HepG2 (cell line): ENCODE measurements at regions not wholly inside any gene's neighbourhood (a gene's known extent, or its start where the extent isn't known, plus 50 kb on each side); places are given as distances from the start of the nearest gene placed in this dataset.

Source experiments
- ATAC-seq: fragments of 200-7000 bp; cut with Tn5 transposase; 3 replicates; pipeline ENCODE4 v1.9.1; 2020; ENCODE audit warnings: mild to moderate bottlenecking, moderate library complexity
- BruUV-seq: library from RNA; stranded (reverse); fragments of 400-500 nt; replicated peaks from 2 replicates; lab custom pipeline; 2021; lab: Mats Ljungman, UMichigan
- CTCF ChIA-PET: fragments of 300-600 bp; formaldehyde crosslinking; extraction: SDS; loops from one replicate; lab custom pipeline; 2021; ENCODE audit warnings: low total read pairs, inconsistent platforms, low intra/inter-chr PET ratio; lab: Yijun Ruan, JAX
- POLR2A ChIA-PET: fragments of 350-600 bp; sonication (Branson Sonifier 250); formaldehyde crosslinking; loops from one replicate; lab custom pipeline; 2020; ENCODE audit warnings: antibody characterized with exemption, inconsistent platforms; lab: Yijun Ruan, JAX
- DNase-seq: peaks from one replicate; pipeline ENCODE4 v3.0.0-alpha.2; 2015; ENCODE audit warnings: low spot score
- FAIRE-seq: peaks from 3 replicates; lab custom pipeline; 2011; peaks lifted over from hg19 to GRCh38; lab: Jason Lieb, UNC
- H2AFZ ChIP-seq: one replicate; pipeline ENCODE4 v1.6.1; 2011; ENCODE audit warnings: low read length, inconsistent platforms
- H3K27ac ChIP-seq: fragments of 300-600 bp; 3 replicates; pipeline ENCODE4 v1.8.0; 2011; ENCODE audit warnings: mixed run types, mild to moderate bottlenecking, mixed read lengths, low read length, inconsistent platforms; ENCODE audit not compliant: insufficient read depth; ENCODE audit errors: extremely low read length
- H3K27me3 ChIP-seq, 2 experiments: fragments of 200-600 bp in 1 of 2; 2 replicates in 1 of 2; 3 replicates in 1 of 2; pipeline versions ENCODE4 v1.6.0 to v1.8.0; 2011; ENCODE audit warnings: low read length in 2 of 2, mild to moderate bottlenecking in 2 of 2, moderate library complexity in 2 of 2, inconsistent platforms in 1 of 2; ENCODE audit not compliant: insufficient read depth in 2 of 2, control insufficient read depth in 1 of 2
- H3K36me3 ChIP-seq, 2 experiments: fragments of 200-600 bp in 1 of 2; replicated peaks in 1 of 2; 2 replicates in 1 of 2; 3 replicates in 1 of 2; pipeline versions ENCODE4 v1.5.1 to v1.8.0; 2011; ENCODE audit warnings: low read length in 2 of 2, inconsistent platforms in 1 of 2; ENCODE audit not compliant: insufficient read depth in 2 of 2, control insufficient read depth in 1 of 2
- H3K4me1 ChIP-seq: 2 replicates; pipeline ENCODE4 v1.5.1; 2012; ENCODE audit warnings: low read length, inconsistent platforms; ENCODE audit not compliant: insufficient read depth
- H3K4me2 ChIP-seq: 2 replicates; pipeline ENCODE4 v1.6.0; 2011; ENCODE audit warnings: low read depth, low read length, inconsistent platforms
- H3K4me3 ChIP-seq, 3 experiments: fragments of 200-600 bp in 1 of 3; sonication (generic), shearing (Covaris generic) in 1 of 3; replicated peaks in 1 of 3; 2 replicates each; pipeline ENCODE4 v1.5.1; 2011 to 2016; ENCODE audit warnings: low read length in 3 of 3, inconsistent platforms in 2 of 3, low read depth in 2 of 3, mild to moderate bottlenecking in 2 of 3, control low read depth in 1 of 3, mixed read lengths in 1 of 3; ENCODE audit not compliant: insufficient read depth in 1 of 3
- H3K79me2 ChIP-seq: one replicate; pipeline ENCODE4 v1.6.1; 2011; ENCODE audit warnings: low read length, inconsistent platforms; ENCODE audit not compliant: insufficient read depth
- H3K9ac ChIP-seq: 2 replicates; pipeline ENCODE4 v1.6.0; 2011; ENCODE audit warnings: mild to moderate bottlenecking, low read depth, low read length, inconsistent platforms; ENCODE audit not compliant: insufficient read depth
- H3K9me3 ChIP-seq: 2 replicates; pipeline ENCODE4 v1.5.1; 2012; ENCODE audit warnings: mild to moderate bottlenecking, low read length
- H4K20me1 ChIP-seq: 2 replicates; pipeline ENCODE4 v1.6.0; 2011; ENCODE audit warnings: inconsistent platforms, mild to moderate bottlenecking, low read length, moderate library complexity; ENCODE audit not compliant: insufficient read depth
- AKAP8 ChIP-seq: sonication (generic); formaldehyde crosslinking; IDR thresholded peaks from 2 replicates; pipeline ENCODE4 v1.5.1; 2020; ENCODE audit warnings: mild to moderate bottlenecking, missing genetic modification reagents
- ATF6 ChIP-seq: sonication (generic); formaldehyde crosslinking; conservative IDR thresholded peaks from 2 replicates; pipeline ENCODE4 v1.4.0; 2020; ENCODE audit warnings: missing genetic modification reagents
- CBX1 ChIP-seq: IDR thresholded peaks from one replicate; pipeline ENCODE4 v1.6.1; 2016; ENCODE audit warnings: antibody characterized with exemption, low read depth
- RAD21 ChIP-seq: fragments of 450-650 bp; formaldehyde crosslinking; IDR thresholded peaks from 2 replicates; pipeline ENCODE4 v1.5.0; 2020; ENCODE audit warnings: mild to moderate bottlenecking
- RARG ChIP-seq: sonication (generic); formaldehyde crosslinking; IDR thresholded peaks from 2 replicates; pipeline ENCODE4 v1.4.0; 2020; ENCODE audit warnings: low read depth, mild to moderate bottlenecking, missing genetic modification reagents
- SNRNP70 ChIP-seq: fragments of 200-400 bp; formaldehyde crosslinking; IDR thresholded peaks from 2 replicates; pipeline ENCODE4 v1.6.1; 2017; ENCODE audit warnings: mild to moderate bottlenecking, low read depth, low read length, moderate library complexity
- SOX13 ChIP-seq, 3 experiments: fragments of 450-650 bp in 1 of 3; sonication (generic) in 1 of 3; formaldehyde crosslinking in 1 of 3; IDR thresholded peaks in 2 of 3; conservative IDR thresholded peaks in 1 of 3; 2 replicates each; pipeline versions ENCODE4 v1.5.0 to v1.6.1; 2016 to 2020; ENCODE audit warnings: antibody characterized with exemption in 1 of 3, mild to moderate bottlenecking in 1 of 3, missing compliant biosample characterization in 1 of 3, missing genetic modification reagents in 1 of 3, moderate library complexity in 1 of 3
- SRSF1 ChIP-seq: fragments of 200-400 bp; formaldehyde crosslinking; optimal IDR thresholded peaks from 2 replicates; pipeline ENCODE3; 2017; ENCODE audit warnings: mild to moderate bottlenecking, low read depth, low read length, moderate library complexity
- TCF12 ChIP-seq, 2 experiments: fragments of 450-650 bp in 1 of 2; sonication (generic) in 1 of 2; formaldehyde crosslinking in 1 of 2; IDR thresholded peaks; 2 replicates each; pipeline versions ENCODE4 v1.6.1 to v1.8.0; 2017 to 2022; ENCODE audit warnings: antibody characterized with exemption in 1 of 2, mild to moderate bottlenecking in 1 of 2, missing genetic modification reagents in 1 of 2, moderate library complexity in 1 of 2
- TEAD3 ChIP-seq: optimal IDR thresholded peaks from 2 replicates; pipeline ENCODE3; 2016; ENCODE audit warnings: borderline replicate concordance
- ZFP41 ChIP-seq: sonication (generic); formaldehyde crosslinking; IDR thresholded peaks from 2 replicates; pipeline ENCODE4 v1.4.0; 2020; ENCODE audit warnings: mild to moderate bottlenecking, missing genetic modification reagents, borderline replicate concordance
- ZNF12 ChIP-seq: sonication (generic); formaldehyde crosslinking; IDR thresholded peaks from 2 replicates; pipeline ENCODE4 v1.5.0; 2020; ENCODE audit warnings: missing genetic modification reagents
- ZNF138 ChIP-seq: sonication (generic); formaldehyde crosslinking; IDR thresholded peaks from 2 replicates; pipeline ENCODE4 v1.5.0; 2020; ENCODE audit warnings: mild to moderate bottlenecking, low read depth, missing genetic modification reagents
- ZNF598 ChIP-seq: sonication (generic); formaldehyde crosslinking; IDR thresholded peaks from 2 replicates; pipeline ENCODE4 v1.5.1; 2020; ENCODE audit warnings: mild to moderate bottlenecking, missing genetic modification reagents, borderline replicate concordance
- WGBS: methylation state at CpG from one replicate; pipeline ENCODE4 v1.1.6; 2017; ENCODE audit warnings: low lambda C conversion rate; 5-methylcytosine and 5-hydroxymethylcytosine counted together
- in situ Hi-C: cut with HindIII; loops from 2 replicates; pipeline ENCODE4 v1.10.0; 2017; ENCODE audit warnings: low pct_unique_long_range_greater_than_20kb; ENCODE audit not compliant: extremely low pct_ligation_motif_present
- intact Hi-C: fragments of 100-400 bp; cut with micrococcal nuclease; formaldehyde crosslinking; loops from one replicate; pipeline ENCODE4 v1.10.0; 2022; ENCODE audit not compliant: unreplicated experiment

- no peak for DNase-seq
- no peak overlapping the region for H3K9ac ChIP-seq
- no peaks in the 10 kb centered on the region; a peak in 1 of 5 replicates for H3K27me3 ChIP-seq
- no peak overlapping the region for H3K4me2 ChIP-seq
- no peak for FAIRE-seq
- TF ChIP-seq AKAP8 (no peak), TCF12 (IDR thresholded peaks at IDR 0.05) (no peak), TCF12 (CRISPR knock-in tag; IDR thresholded peaks at IDR 0.05) (no peak), ZFP41 (CRISPR knock-in tag) (no peak), RAD21 (no peak), ZNF12 (CRISPR knock-in tag) (no peak), SNRNP70 (no peak), SRSF1 (no peak), ZNF138 (no peak)
- TF ChIP-seq, all 625 proteins: peak for 0
- in situ Hi-C loops (no loop called here), intact Hi-C loops (no loop called here)
- POLR2A ChIA-PET: no interaction called here
- H3K4me3 ChIP-seq: no peak overlapping the region
- CTCF ChIA-PET: no interaction called here
- peaks cover 11% of the 10 kb centered on the region for H3K4me1 ChIP-seq
- no peak overlapping the region for H3K27ac ChIP-seq
- BruUV-seq: no TSS peak
- no peaks in the 10 kb centered on the region for H4K20me1 ChIP-seq
- WGBS: 27% methylated on average over 5 of the region's 5 CpGs
- no peak for ATAC-seq
- H3K9me3 ChIP-seq: no peaks in the 10 kb centered on the region
- no peaks in the 10 kb centered on the region for H3K36me3 ChIP-seq
- no peaks in the 10 kb centered on the region for H3K79me2 ChIP-seq
- H2AFZ ChIP-seq: no peak overlapping the region
Observed at GRCh38 chr7:96441436-96442084, 119.7 kb upstream of the SLC25A13 start.

- ChIA-PET CTCF (no interaction called here), POLR2A (no interaction called here)
- Histone ChIP-seq H3K4me3 (no peak overlapping the region), H4K20me1 (no peaks in the 10 kb centered on the region), H3K9ac (no peak overlapping the region), H3K79me2 (no peaks in the 10 kb centered on the region), H3K4me1 (peaks cover 11% of the 10 kb centered on the region), H2AFZ (no peak overlapping the region), H3K36me3 (no peaks in the 10 kb centered on the region), H3K27ac (no peak overlapping the region), H3K9me3 (no peaks in the 10 kb centered on the region), H3K4me2 (no peak overlapping the region), H3K27me3 (no peaks in the 10 kb centered on the region; a peak in 1 of 5 replicates)
- ATAC-seq: no peak
- intact Hi-C loops: no loop called here
- BruUV-seq: no TSS peak
- in situ Hi-C loops: no loop called here
- 67% methylated on average over 4 of the region's 4 CpGs for WGBS
- DNase-seq: no peak
- no peak for FAIRE-seq
- TF ChIP-seq TEAD3 (no peak), ATF6 (CRISPR knock-in tag) (no peak), ZNF598 (CRISPR knock-in tag) (no peak), SOX13 (IDR thresholded peaks at IDR 0.05) (no peak), SOX13 (CRISPR knock-in tag; conservative IDR thresholded peaks at IDR 0.05 in 1 of 2, IDR thresholded peaks at IDR 0.05 in 1 of 2) (no peak), CBX1 (no peak), RARG (CRISPR knock-in tag) (no peak)
Observed at GRCh38 chr7:96440328-96440727, 118.4 kb upstream of the SLC25A13 start.
